GM10248 (cell line): ENCODE measurements at regions not wholly inside any gene's neighbourhood (a gene's known extent, or its start where the extent isn't known, plus 50 kb on each side); places are given as distances from the start of the nearest gene placed in this dataset.

Experiments used
- CTCF ChIA-PET: fragments of 300-600 bp; sonication (Branson Sonifier 250); formaldehyde crosslinking; extraction: SDS; loops from one replicate; lab custom pipeline; 2021; ENCODE audit warnings: antibody characterized with exemption; lab: Yijun Ruan, JAX
- POLR2A ChIA-PET: fragments of 350-650 bp; sonication (Branson Sonifier 250); formaldehyde crosslinking; extraction: SDS; loops from one replicate; lab custom pipeline; 2020; ENCODE audit warnings: antibody characterized with exemption; lab: Yijun Ruan, JAX
- DNase-seq: peaks from one replicate; pipeline ENCODE4 v3.0.0; 2012; ENCODE audit errors: extremely low spot score
- CTCF ChIP-seq: IDR thresholded peaks from 2 replicates; pipeline ENCODE4 v1.5.1; 2012; ENCODE audit warnings: mild to moderate bottlenecking, low read depth; ENCODE audit errors: extremely low read depth, missing control alignments, control extremely low read depth

- no peak for DNase-seq
- POLR2A ChIA-PET, result no interaction called here
- CTCF ChIA-PET, result interaction anchor here (1.6 kb wide), 1 partner anchor 24 kb away, joined by 3 read pairs; no protein-coding TSS in a partner anchor
- TF ChIP-seq CTCF, result no peak
These were observed 95.0 kb upstream of the RAP2B start for GRCh38 chr3:153066983-153067382.

GRCh38 chr3:153069598-153070510, 92.2 kb upstream of the RAP2B start:
- CTCF ChIA-PET, result interaction anchor here (1.2 kb wide), 1 partner anchor 16 kb away, joined by 4 read pairs; no protein-coding TSS in a partner anchor
- POLR2A ChIA-PET, result no interaction called here
- TF ChIP-seq CTCF, result no peak
- no peak for DNase-seq

- POLR2A ChIA-PET, result no interaction called here
- CTCF ChIA-PET, result no interaction called here
- no peak for DNase-seq
- no peak for TF ChIP-seq CTCF
These were observed 91.5 kb upstream of the RAP2B start for GRCh38 chr3:153070511-153070868.

GRCh38 chr3:153072382-153072781, 89.6 kb upstream of the RAP2B start:
- no peak for TF ChIP-seq CTCF
- ChIA-PET CTCF (interaction anchor here (0.6 to 0.7 kb wide), 2 partner anchors 25 to 29 kb away, joined by 3 read pairs; no protein-coding TSS in a partner anchor), POLR2A (no interaction called here)
- DNase-seq, result no peak

- POLR2A ChIA-PET, result no interaction called here
- TF ChIP-seq CTCF, result no peak
- no peak for DNase-seq
- CTCF ChIA-PET, result interaction anchor here (0.7 kb wide), 1 partner anchor 29 kb away, joined by 3 read pairs; no protein-coding TSS in a partner anchor
These were observed 89.2 kb upstream of the RAP2B start for GRCh38 chr3:153072856-153073255.

GRCh38 chr3:153073636-153074035, 88.4 kb upstream of the RAP2B start:
- ChIA-PET CTCF (interaction anchor here (1.1 kb wide), 1 partner anchor 13 kb away, joined by 3 read pairs; no protein-coding TSS in a partner anchor), POLR2A (no interaction called here)
- no peak for DNase-seq
- no peak for TF ChIP-seq CTCF
